Transverse colon (tissue), 4 donors: ENCODE measurements at regions not wholly inside any gene's neighbourhood (a gene's known extent, or its start where the extent isn't known, plus 50 kb on each side); places are given as distances from the start of the nearest gene placed in this dataset.

ENCODE experiments used
- DNase-seq: peaks from one replicate; pipeline ENCODE4 v3.0.0-alpha.2; 2019
- H3K27ac ChIP-seq, 4 donors: fragments of 200-600 bp; sonication (generic); 2 replicates each; pipeline ENCODE4 v1.5.1; 2016 to 2018; ENCODE audit warnings: inconsistent platforms in 4 of 4
- H3K27me3 ChIP-seq: fragments of 200-600 bp; sonication (generic); 2 replicates; pipeline ENCODE4 v1.5.1; 2017; ENCODE audit warnings: inconsistent platforms
- H3K36me3 ChIP-seq, 4 donors: fragments of 200-600 bp; sonication (generic); 2 replicates each; pipeline ENCODE4 v1.5.1; 2017 to 2019; ENCODE audit warnings: inconsistent platforms in 4 of 4
- H3K4me1 ChIP-seq, 4 donors: fragments of 200-600 bp; sonication (generic); 2 replicates each; pipeline ENCODE4 v1.5.1; 2017 to 2020; ENCODE audit warnings: inconsistent platforms in 4 of 4
- H3K4me3 ChIP-seq, 4 donors: fragments of 200-600 bp; sonication (generic); 1 replicate in 1 of 4; 2 replicates in 3 of 4; pipeline versions ENCODE4 v1.5.1 to v1.6.1; 2017 to 2019; ENCODE audit warnings: inconsistent platforms in 4 of 4
- H3K9me3 ChIP-seq, 2 donors: fragments of 200-600 bp; sonication (generic); 2 replicates each; pipeline ENCODE4 v1.5.1; 2017 to 2019; ENCODE audit warnings: inconsistent platforms in 2 of 2
- CTCF ChIP-seq, 5 experiments: fragments of 200-600 bp in 3 of 5; fragments of 450-650 bp in 2 of 5; sonication (generic) in 3 of 5; IDR thresholded peaks; 1 replicate in 2 of 5; 2 replicates in 3 of 5; pipeline ENCODE4 v1.5.1; 2016 to 2017; ENCODE audit warnings: antibody characterized with exemption in 5 of 5, inconsistent platforms in 3 of 5, mild to moderate bottlenecking in 2 of 5, moderate library complexity in 1 of 5
- EP300 ChIP-seq: sonication (generic); formaldehyde crosslinking; IDR thresholded peaks from one replicate; pipeline ENCODE4 v1.6.1; 2017; ENCODE audit warnings: antibody characterized with exemption, low read depth
- POLR2A ChIP-seq: fragments of 450-650 bp; IDR thresholded peaks from one replicate; pipeline ENCODE4 v1.6.1; 2016; ENCODE audit warnings: antibody characterized with exemption, mild to moderate bottlenecking, moderate library complexity
- POLR2AphosphoS5 ChIP-seq, 3 donors: sonication (generic); formaldehyde crosslinking; IDR thresholded peaks; one replicate each; pipeline ENCODE4 v1.6.1; 2016; ENCODE audit warnings: antibody characterized with exemption in 3 of 3
- WGBS, 2 donors: methylation state at CpG; one replicate each; pipeline ENCODE4 v1.1.5; 2018; ENCODE audit warnings: low coverage in 1 of 2; 5-methylcytosine and 5-hydroxymethylcytosine counted together
- in situ Hi-C, 4 donors: fragments of 200-750 bp; cut with MboI; loops; one replicate each; pipeline versions ENCODE4 v1.15.0 to v1.15.1; 2017; ENCODE audit warnings: low sequenced_read_pairs in 3 of 4, low pct_ligation_motif_present in 1 of 4, low pct_unique_long_range_greater_than_20kb in 1 of 4
- intact Hi-C: fragments of 100-400 bp; cut with DNase I; formaldehyde crosslinking; loops from one replicate; pipeline ENCODE4 v1.15.1; 2023; ENCODE audit warnings: low total_unique reads

- no peak for DNase-seq
- Histone ChIP-seq H3K27ac (no peak overlapping the region), H3K27me3 (no peaks in the 10 kb centered on the region), H3K36me3 (no peaks in the 10 kb centered on the region), H3K4me3 (no peak overlapping the region), H3K9me3 (no peaks in the 10 kb centered on the region), H3K4me1 (no peaks in the 10 kb centered on the region)
- intact Hi-C loops, result no loop called here
- in situ Hi-C loops, result no loop called here
- TF ChIP-seq EP300, result no peak
- no peak for TF ChIP-seq POLR2AphosphoS5 (IDR thresholded peaks at IDR 0.05)
- TF ChIP-seq CTCF (IDR thresholded peaks at IDR 0.05), result no peak
- TF ChIP-seq POLR2A, result no peak
- WGBS, 2 donors, result 83 to 84% methylated on average over 1 to 2 of the region's 2 CpGs
Measured at GRCh38 chr6:140644017-140644416, 1269.6 kb upstream of the CITED2 start.

- intact Hi-C loops, result no loop called here
- Histone ChIP-seq H3K27ac (no peak overlapping the region), H3K9me3 (no peaks in the 10 kb centered on the region), H3K36me3 (no peaks in the 10 kb centered on the region), H3K4me3 (no peak overlapping the region), H3K27me3 (no peaks in the 10 kb centered on the region), H3K4me1 (no peaks in the 10 kb centered on the region)
- DNase-seq, result no peak
- in situ Hi-C loops, result no loop called here
- no peak for TF ChIP-seq POLR2AphosphoS5 (IDR thresholded peaks at IDR 0.05)
- no peak for TF ChIP-seq CTCF (IDR thresholded peaks at IDR 0.05)
- no peak for TF ChIP-seq POLR2A
- TF ChIP-seq EP300, result no peak
Measured at GRCh38 chr6:140641412-140641811, 1267.0 kb upstream of the CITED2 start.

- H3K36me3 ChIP-seq, result no peaks in the 10 kb centered on the region
- no peak for DNase-seq
- TF ChIP-seq POLR2A (no peak), CTCF (IDR thresholded peaks at IDR 0.05) (no peak), EP300 (no peak), POLR2AphosphoS5 (IDR thresholded peaks at IDR 0.05) (no peak)
- intact Hi-C loops, result no loop called here
- no peaks in the 10 kb centered on the region for H3K4me1 ChIP-seq
- H3K9me3 ChIP-seq, result no peaks in the 10 kb centered on the region
- WGBS, 2 donors, result 50% methylated on average over 2 of the region's 2 CpGs; no CpG with 5 or more reads in 1 of the 2 donors
- no peak overlapping the region for H3K4me3 ChIP-seq
- in situ Hi-C loops, result no loop called here
- H3K27ac ChIP-seq, result no peak overlapping the region
- no peaks in the 10 kb centered on the region for H3K27me3 ChIP-seq
Measured at GRCh38 chr6:140636908-140637402, 1262.5 kb upstream of the CITED2 start.

GRCh38 chr6:140636271-140636907 lies 1261.9 kb upstream of the CITED2 start:
- no peak for DNase-seq
- no peaks in the 10 kb centered on the region for H3K9me3 ChIP-seq
- H3K4me1 ChIP-seq, result no peaks in the 10 kb centered on the region
- TF ChIP-seq POLR2A (no peak), CTCF (IDR thresholded peaks at IDR 0.05) (no peak), EP300 (no peak), POLR2AphosphoS5 (IDR thresholded peaks at IDR 0.05) (no peak)
- H3K27ac ChIP-seq, result no peak overlapping the region
- WGBS, 2 donors, result 64 to 70% methylated on average over 10 to 11 of the region's 11 CpGs
- intact Hi-C loops (no loop called here), in situ Hi-C loops (no loop called here)
- no peak overlapping the region for H3K4me3 ChIP-seq
- no peaks in the 10 kb centered on the region for H3K27me3 ChIP-seq
- H3K36me3 ChIP-seq, result no peaks in the 10 kb centered on the region
